ENCODE measurements at regions not wholly inside any gene's neighbourhood (a gene's known extent, or its start where the extent isn't known, plus 50 kb on each side); places are given as distances from the start of the nearest gene placed in this dataset.

GRCh38 chr3:72694398-72694797, 153.8 kb downstream of the SHQ1 start:
- Histone ChIP-seq H3K36me3 (ENCODE audit: insufficient read depth, low read length, poor library complexity, severe bottlenecking) (no peaks in the 10 kb centered on the region), H3K9me3 (ENCODE audit: low read depth, low read length, poor library complexity, severe bottlenecking) (no peaks in the 10 kb centered on the region), H3K27ac (ENCODE audit: low read depth, low read length, poor library complexity, severe bottlenecking) (no peak overlapping the region), H3K27me3 (replicated peaks; ENCODE audit: insufficient read depth, low read depth, low read length, poor library complexity) (no peaks in the 10 kb centered on the region), H3K4me1 (ENCODE audit: insufficient read depth, low read length, poor library complexity, severe bottlenecking) (peaks cover 22% of the 10 kb centered on the region), H3K4me3 (ENCODE audit: low read depth, low read length, poor library complexity, severe bottlenecking) (no peak overlapping the region)
- no peak for DNase-seq (ENCODE audit: low spot score)
- intact Hi-C loops (cut with micrococcal nuclease; ENCODE audit: unreplicated experiment), result no loop called here
- no peak for TF ChIP-seq CTCF (conservative IDR thresholded peaks at IDR 0.05; ENCODE audit: low read depth, low read length)
- TF ChIP-seq EZH2 (IDR thresholded peaks at IDR 0.05; ENCODE audit: borderline replicate concordance, low read depth, low read length, poor library complexity, severe bottlenecking), result no peak
- no TSS peak for BruUV-seq (replicated peaks)
- ChIA-PET CTCF (no interaction called here), POLR2A (ENCODE audit: low non-redundant PET) (no interaction called here)

GRCh38 chr3:72692990-72693389, 155.3 kb downstream of the SHQ1 start:
- Histone ChIP-seq H3K36me3 (ENCODE audit: insufficient read depth, low read length, poor library complexity, severe bottlenecking) (no peaks in the 10 kb centered on the region), H3K27ac (ENCODE audit: low read depth, low read length, poor library complexity, severe bottlenecking) (no peak overlapping the region), H3K4me1 (ENCODE audit: insufficient read depth, low read length, poor library complexity, severe bottlenecking) (peaks cover 17% of the 10 kb centered on the region), H3K9me3 (ENCODE audit: low read depth, low read length, poor library complexity, severe bottlenecking) (no peaks in the 10 kb centered on the region), H3K4me3 (ENCODE audit: low read depth, low read length, poor library complexity, severe bottlenecking) (no peak overlapping the region), H3K27me3 (replicated peaks; ENCODE audit: insufficient read depth, low read depth, low read length, poor library complexity) (no peaks in the 10 kb centered on the region)
- no TSS peak for BruUV-seq (replicated peaks)
- POLR2A ChIA-PET (ENCODE audit: low non-redundant PET), result no interaction called here
- CTCF ChIA-PET, result no interaction called here
- TF ChIP-seq EZH2 (IDR thresholded peaks at IDR 0.05; ENCODE audit: borderline replicate concordance, low read depth, low read length, poor library complexity, severe bottlenecking), result no peak
- TF ChIP-seq CTCF (conservative IDR thresholded peaks at IDR 0.05; ENCODE audit: low read depth, low read length), result no peak
- intact Hi-C loops (cut with micrococcal nuclease; ENCODE audit: unreplicated experiment), result no loop called here
- DNase-seq (ENCODE audit: low spot score), result no peak

- CTCF ChIA-PET, result no interaction called here
- DNase-seq (ENCODE audit: low spot score), result no peak
- POLR2A ChIA-PET (ENCODE audit: low non-redundant PET), result no interaction called here
- Histone ChIP-seq H3K36me3 (ENCODE audit: insufficient read depth, low read length, poor library complexity, severe bottlenecking) (no peaks in the 10 kb centered on the region), H3K27me3 (replicated peaks; ENCODE audit: insufficient read depth, low read depth, low read length, poor library complexity) (no peaks in the 10 kb centered on the region), H3K27ac (ENCODE audit: low read depth, low read length, poor library complexity, severe bottlenecking) (no peak overlapping the region), H3K4me3 (ENCODE audit: low read depth, low read length, poor library complexity, severe bottlenecking) (no peak overlapping the region), H3K9me3 (ENCODE audit: low read depth, low read length, poor library complexity, severe bottlenecking) (no peaks in the 10 kb centered on the region), H3K4me1 (ENCODE audit: insufficient read depth, low read length, poor library complexity, severe bottlenecking) (peaks cover 11% of the 10 kb centered on the region)
- intact Hi-C loops (cut with micrococcal nuclease; ENCODE audit: unreplicated experiment), result no loop called here
- TF ChIP-seq EZH2 (IDR thresholded peaks at IDR 0.05; ENCODE audit: borderline replicate concordance, low read depth, low read length, poor library complexity, severe bottlenecking) (no peak), CTCF (conservative IDR thresholded peaks at IDR 0.05; ENCODE audit: low read depth, low read length) (no peak)
- BruUV-seq (replicated peaks), result no TSS peak
Observed at GRCh38 chr3:72690629-72691028, 157.6 kb downstream of the SHQ1 start.
